ENCODE measurements at regions not wholly inside any gene's neighbourhood (a gene's known extent, or its start where the extent isn't known, plus 50 kb on each side); places are given as distances from the start of the nearest gene placed in this dataset.

DNA sequence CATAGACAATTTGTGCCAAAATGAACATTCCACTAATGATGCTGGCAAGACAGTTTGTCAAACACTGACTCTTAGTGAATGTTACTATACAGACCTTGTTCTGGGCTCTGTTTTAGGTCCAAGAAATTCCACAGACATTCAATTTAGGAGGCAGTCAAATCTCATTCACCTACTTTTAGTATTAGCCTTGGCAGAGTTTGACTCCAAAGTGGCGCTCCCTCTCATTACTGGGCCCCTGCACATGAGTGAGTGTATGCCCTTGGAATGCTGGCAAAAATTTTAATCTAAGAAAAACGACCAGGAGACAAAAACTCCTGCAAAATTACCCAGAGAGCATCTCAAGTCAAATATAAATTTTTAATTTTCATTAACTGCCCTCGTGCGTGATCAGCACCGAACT is 94.9 kb upstream of the SLC27A6 start:
- dilution Hi-C loops (cut with HindIII; ENCODE audit: low sequenced_read_pairs, unreplicated experiment) (no loop called here), intact Hi-C loops (cut with micrococcal nuclease) (no loop called here), in situ Hi-C loops (cut with MboI; ENCODE audit: low sequenced_read_pairs) (no loop called here)
- H3K23ac ChIP-seq (ENCODE audit: low read depth, low read length): no peak overlapping the region
- no peak overlapping the region for H3K4me3 ChIP-seq (ENCODE audit: insufficient read depth, low read depth, low read length)
- H4K5ac ChIP-seq (ENCODE audit: low read depth, low read length): no peak overlapping the region
- no peaks in the 10 kb centered on the region for H3K79me1 ChIP-seq (ENCODE audit: low read depth in 1 of 2, low read length in 2 of 2)
- no peaks in the 10 kb centered on the region for H3K9me3 ChIP-seq (ENCODE audit: control insufficient read depth, insufficient read depth, low read length)
- H2BK120ac ChIP-seq (ENCODE audit: low read depth, low read length): no peak overlapping the region
- H4K20me1 ChIP-seq (ENCODE audit: insufficient read depth, low read length): no peaks in the 10 kb centered on the region
- no peaks in the 10 kb centered on the region for H3K27me3 ChIP-seq (ENCODE audit: control insufficient read depth, insufficient read depth, low read length)
- no peak overlapping the region for H2BK20ac ChIP-seq (ENCODE audit: low read depth, low read length)
- no peak overlapping the region for H4K8ac ChIP-seq (ENCODE audit: low read depth in 2 of 2, low read length in 2 of 2)
- no peaks in the 10 kb centered on the region for H3K36me3 ChIP-seq (ENCODE audit: control insufficient read depth, insufficient read depth, low read length)
- H3K4me2 ChIP-seq (ENCODE audit: low read depth, low read length): no peak overlapping the region
- no peak overlapping the region for H2BK15ac ChIP-seq (ENCODE audit: low read depth, low read length)
- no peaks in the 10 kb centered on the region for H3K9me1 ChIP-seq (ENCODE audit: insufficient read depth, low read length)
- H3K27ac ChIP-seq (ENCODE audit: insufficient read depth, low read length): no peak overlapping the region
- no TSS peak for BruUV-seq (replicated peaks)
- H3K4me1 ChIP-seq (ENCODE audit: control insufficient read depth, insufficient read depth, low read length): no peaks in the 10 kb centered on the region
- H3K4ac ChIP-seq (ENCODE audit: low read depth, low read length): no peak overlapping the region
- no peak overlapping the region for H3K9ac ChIP-seq (ENCODE audit: low read depth, low read length)
- no peak overlapping the region for H4K91ac ChIP-seq (ENCODE audit: insufficient read depth, low read depth, low read length)
- H2AFZ ChIP-seq (replicated peaks; ENCODE audit: low read length, poor library complexity): no peak overlapping the region
- H2BK5ac ChIP-seq (ENCODE audit: low read depth, low read length, poor library complexity, severe bottlenecking): no peak overlapping the region
- H2AK5ac ChIP-seq (ENCODE audit: low read depth, low read length): no peak overlapping the region
- TF ChIP-seq, protein P1, sequence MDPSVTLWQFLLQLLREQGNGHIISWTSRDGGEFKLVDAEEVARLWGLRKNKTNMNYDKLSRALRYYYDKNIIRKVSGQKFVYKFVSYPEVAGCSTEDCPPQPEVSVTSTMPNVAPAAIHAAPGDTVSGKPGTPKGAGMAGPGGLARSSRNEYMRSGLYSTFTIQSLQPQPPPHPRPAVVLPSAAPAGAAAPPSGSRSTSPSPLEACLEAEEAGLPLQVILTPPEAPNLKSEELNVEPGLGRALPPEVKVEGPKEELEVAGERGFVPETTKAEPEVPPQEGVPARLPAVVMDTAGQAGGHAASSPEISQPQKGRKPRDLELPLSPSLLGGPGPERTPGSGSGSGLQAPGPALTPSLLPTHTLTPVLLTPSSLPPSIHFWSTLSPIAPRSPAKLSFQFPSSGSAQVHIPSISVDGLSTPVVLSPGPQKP (IDR thresholded peaks at IDR 0.05; ENCODE audit: borderline replicate concordance, low read depth, low read length): no peak
- TF ChIP-seq RFX5 (IDR thresholded peaks at IDR 0.05; ENCODE audit: low read depth, low read length) (no peak), POLR2A (IDR thresholded peaks at IDR 0.05; ENCODE audit: low read depth, low read length) (no peak), CHD1 (IDR thresholded peaks at IDR 0.05; ENCODE audit: low read depth, low read length) (no peak), CEBPB (IDR thresholded peaks at IDR 0.05; ENCODE audit: low read depth, low read length) (no peak), MAFK (IDR thresholded peaks at IDR 0.05; ENCODE audit: low read depth, low read length) (no peak), NFE2L2 (IDR thresholded peaks at IDR 0.05; ENCODE audit: low read depth, low read length) (no peak), RCOR1 (IDR thresholded peaks at IDR 0.05; ENCODE audit: insufficient replicate concordance, low read length) (no peak), MAZ (IDR thresholded peaks at IDR 0.05; ENCODE audit: borderline replicate concordance, low read depth, low read length) (no peak), SMC3 (IDR thresholded peaks at IDR 0.05; ENCODE audit: low read depth, low read length) (no peak), MXI1 (IDR thresholded peaks at IDR 0.05; ENCODE audit: borderline replicate concordance, low read depth, low read length) (no peak), FOS (IDR thresholded peaks at IDR 0.05; ENCODE audit: low read depth, low read length) (no peak), RAD21 (IDR thresholded peaks at IDR 0.05; ENCODE audit: low read length) (no peak), BHLHE40 (IDR thresholded peaks at IDR 0.05; ENCODE audit: low read depth, low read length) (no peak)
- TF ChIP-seq, protein P2, sequence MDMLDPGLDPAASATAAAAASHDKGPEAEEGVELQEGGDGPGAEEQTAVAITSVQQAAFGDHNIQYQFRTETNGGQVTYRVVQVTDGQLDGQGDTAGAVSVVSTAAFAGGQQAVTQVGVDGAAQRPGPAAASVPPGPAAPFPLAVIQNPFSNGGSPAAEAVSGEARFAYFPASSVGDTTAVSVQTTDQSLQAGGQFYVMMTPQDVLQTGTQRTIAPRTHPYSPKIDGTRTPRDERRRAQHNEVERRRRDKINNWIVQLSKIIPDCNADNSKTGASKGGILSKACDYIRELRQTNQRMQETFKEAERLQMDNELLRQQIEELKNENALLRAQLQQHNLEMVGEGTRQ (IDR thresholded peaks at IDR 0.05; ENCODE audit: low read depth, low read length): no peak
- TF ChIP-seq, protein P3, sequence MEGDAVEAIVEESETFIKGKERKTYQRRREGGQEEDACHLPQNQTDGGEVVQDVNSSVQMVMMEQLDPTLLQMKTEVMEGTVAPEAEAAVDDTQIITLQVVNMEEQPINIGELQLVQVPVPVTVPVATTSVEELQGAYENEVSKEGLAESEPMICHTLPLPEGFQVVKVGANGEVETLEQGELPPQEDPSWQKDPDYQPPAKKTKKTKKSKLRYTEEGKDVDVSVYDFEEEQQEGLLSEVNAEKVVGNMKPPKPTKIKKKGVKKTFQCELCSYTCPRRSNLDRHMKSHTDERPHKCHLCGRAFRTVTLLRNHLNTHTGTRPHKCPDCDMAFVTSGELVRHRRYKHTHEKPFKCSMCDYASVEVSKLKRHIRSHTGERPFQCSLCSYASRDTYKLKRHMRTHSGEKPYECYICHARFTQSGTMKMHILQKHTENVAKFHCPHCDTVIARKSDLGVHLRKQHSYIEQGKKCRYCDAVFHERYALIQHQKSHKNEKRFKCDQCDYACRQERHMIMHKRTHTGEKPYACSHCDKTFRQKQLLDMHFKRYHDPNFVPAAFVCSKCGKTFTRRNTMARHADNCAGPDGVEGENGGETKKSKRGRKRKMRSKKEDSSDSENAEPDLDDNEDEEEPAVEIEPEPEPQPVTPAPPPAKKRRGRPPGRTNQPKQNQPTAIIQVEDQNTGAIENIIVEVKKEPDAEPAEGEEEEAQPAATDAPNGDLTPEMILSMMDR (conservative IDR thresholded peaks at IDR 0.05; ENCODE audit: low read depth, low read length): no peak
- no peak overlapping the region for H3K18ac ChIP-seq (ENCODE audit: low read depth, low read length)
- POLR2A ChIA-PET (ENCODE audit: unreplicated experiment): no interaction called here
- no CpG with 5 or more reads among the region's 5 CpGs for WGBS, 2 experiments (ENCODE audit: extremely low coverage in 2 of 2, insufficient read length in 1 of 2)
- ATAC-seq (ENCODE audit: low read depth): peak; percentile 40; the same call in 1 of the 2 replicates
- CTCF ChIA-PET: no interaction called here
- H3K56ac ChIP-seq (ENCODE audit: extremely low read depth, insufficient read depth, low read length): no peak overlapping the region
- no peak overlapping the region for H3K14ac ChIP-seq (replicated peaks; ENCODE audit: low read depth, low read length)
- DNase-seq: no peak
- no peak overlapping the region for H2AK9ac ChIP-seq (replicated peaks; ENCODE audit: low read depth, low read length, poor library complexity)
